Activated naive CD8-positive, alpha-beta T cell treated with anti-CD3 and anti-CD28 coated beads, Interleukin-2, amount 10 ng/mL, durations not matched to agents 7 days and 5 days (primary cell): ENCODE measurements at regions not wholly inside any gene's neighbourhood (a gene's known extent, or its start where the extent isn't known, plus 50 kb on each side); places are given as distances from the start of the nearest gene placed in this dataset.

Experiments
- ATAC-seq: fragments of 150-1000 bp; cut with Tn5 transposase; one replicate; pipeline ENCODE4 v1.10.0; 2021; ENCODE audit warnings: low read depth, moderate library complexity
- POLR2A ChIA-PET: fragments of 350-600 bp; sonication (Branson Sonifier 250); formaldehyde crosslinking; loops from one replicate; lab custom pipeline; 2021; ENCODE audit warnings: antibody characterized with exemption; lab: Charles Lee
- DNase-seq: peaks from one replicate; pipeline ENCODE4 v3.0.0; 2021
- H3K27ac Mint-ChIP-seq: one replicate; pipeline ENCODE4 v1.8.0; 2022; ENCODE audit warnings: mild to moderate bottlenecking, mixed read lengths
- H3K27me3 Mint-ChIP-seq: one replicate; pipeline ENCODE4 v1.8.0; 2022; ENCODE audit warnings: mild to moderate bottlenecking, moderate library complexity, mixed read lengths
- H3K36me3 Mint-ChIP-seq: one replicate; pipeline ENCODE4 v1.8.0; 2021; ENCODE audit warnings: mild to moderate bottlenecking, mixed read lengths
- H3K4me1 Mint-ChIP-seq: one replicate; pipeline ENCODE4 v1.8.0; 2021; ENCODE audit warnings: mixed read lengths
- H3K4me3 Mint-ChIP-seq: one replicate; pipeline ENCODE4 v1.8.0; 2022; ENCODE audit warnings: mild to moderate bottlenecking, moderate library complexity, mixed read lengths
- H3K9me3 Mint-ChIP-seq: one replicate; pipeline ENCODE4 v1.8.0; 2021; ENCODE audit warnings: mixed read lengths

- DNase-seq, result no peak
- Mint-ChIP-seq H3K4me1 (no peaks in the 10 kb centered on the region), H3K36me3 (no peaks in the 10 kb centered on the region), H3K4me3 (no peak overlapping the region), H3K9me3 (peaks cover 2% of the 10 kb centered on the region), H3K27ac (no peak overlapping the region), H3K27me3 (peaks cover 4% of the 10 kb centered on the region)
- POLR2A ChIA-PET, result no interaction called here
- no peak for ATAC-seq
Measured at GRCh38 chr12:75774261-75775052, 257.1 kb downstream of the PHLDA1 start.

DNA sequence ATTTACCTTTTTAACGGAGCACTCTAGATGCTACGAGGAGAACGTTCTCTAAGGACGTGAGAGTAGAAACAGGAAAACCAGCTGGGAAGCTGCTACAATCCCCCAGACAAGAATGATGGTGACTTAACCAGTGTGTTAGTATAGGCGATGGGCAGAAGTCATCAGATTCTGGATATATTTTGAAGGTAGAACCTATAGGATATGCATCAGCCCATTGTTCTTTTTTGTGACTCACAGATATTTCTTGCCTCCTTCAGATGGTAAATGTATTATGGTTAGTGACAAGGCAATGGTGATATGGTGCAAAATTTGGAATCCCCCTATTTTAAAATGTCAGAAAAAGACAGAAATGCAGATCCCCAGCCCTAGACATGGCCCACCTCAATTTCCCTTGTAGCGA, 258.2 kb downstream of the PHLDA1 start:
- H3K4me1 Mint-ChIP-seq, result no peaks in the 10 kb centered on the region
- ATAC-seq (no peak), DNase-seq (no peak)
- no peak overlapping the region for H3K4me3 Mint-ChIP-seq
- peaks cover 2% of the 10 kb centered on the region for H3K9me3 Mint-ChIP-seq
- POLR2A ChIA-PET, result no interaction called here
- no peaks in the 10 kb centered on the region for H3K36me3 Mint-ChIP-seq
- no peak overlapping the region for H3K27ac Mint-ChIP-seq
- peaks cover 4% of the 10 kb centered on the region for H3K27me3 Mint-ChIP-seq

- DNase-seq, result no peak
- Mint-ChIP-seq H3K9me3 (peaks cover 2% of the 10 kb centered on the region), H3K4me1 (no peaks in the 10 kb centered on the region), H3K36me3 (no peaks in the 10 kb centered on the region), H3K4me3 (no peak overlapping the region), H3K27me3 (peaks cover 13% of the 10 kb centered on the region), H3K27ac (no peak overlapping the region)
- POLR2A ChIA-PET, result no interaction called here
- ATAC-seq, result no peak
Measured at GRCh38 chr12:75771023-75771422, 259.6 kb upstream of the KRR1 start.

DNA sequence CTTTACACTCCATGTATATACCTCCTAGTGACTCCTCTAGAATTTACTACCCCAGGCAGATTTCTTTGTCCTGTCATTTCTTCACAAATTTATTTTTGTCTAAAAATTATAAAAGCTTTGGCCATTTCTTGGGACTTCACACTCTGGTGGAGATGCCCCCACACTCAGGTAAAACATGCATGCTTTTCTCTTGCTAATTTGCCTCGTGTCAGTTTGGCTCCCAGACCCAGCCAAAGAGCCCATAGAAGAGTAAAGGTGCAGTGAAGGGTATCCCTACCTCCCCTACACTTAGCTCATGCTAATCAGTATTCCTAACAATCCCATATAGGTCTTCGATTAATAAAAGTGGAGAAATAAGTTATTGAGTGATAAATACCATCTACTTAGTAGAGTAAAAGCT, 256.5 kb upstream of the KRR1 start:
- H3K27ac Mint-ChIP-seq, result no peak overlapping the region
- POLR2A ChIA-PET, result no interaction called here
- DNase-seq (no peak), ATAC-seq (no peak)
- no peaks in the 10 kb centered on the region for H3K36me3 Mint-ChIP-seq
- H3K4me1 Mint-ChIP-seq, result no peaks in the 10 kb centered on the region
- no peak overlapping the region for H3K4me3 Mint-ChIP-seq
- H3K9me3 Mint-ChIP-seq, result no peaks in the 10 kb centered on the region
- H3K27me3 Mint-ChIP-seq, result peaks cover 16% of the 10 kb centered on the region

- H3K36me3 Mint-ChIP-seq, result no peaks in the 10 kb centered on the region
- H3K27ac Mint-ChIP-seq, result no peak overlapping the region
- no peak for DNase-seq
- H3K9me3 Mint-ChIP-seq, result no peaks in the 10 kb centered on the region
- peaks cover 16% of the 10 kb centered on the region for H3K27me3 Mint-ChIP-seq
- ATAC-seq, result no peak
- POLR2A ChIA-PET, result no interaction called here
- H3K4me1 Mint-ChIP-seq, result no peaks in the 10 kb centered on the region
- no peak overlapping the region for H3K4me3 Mint-ChIP-seq
Measured at GRCh38 chr12:75766263-75767160, 255.1 kb upstream of the KRR1 start.

DNA sequence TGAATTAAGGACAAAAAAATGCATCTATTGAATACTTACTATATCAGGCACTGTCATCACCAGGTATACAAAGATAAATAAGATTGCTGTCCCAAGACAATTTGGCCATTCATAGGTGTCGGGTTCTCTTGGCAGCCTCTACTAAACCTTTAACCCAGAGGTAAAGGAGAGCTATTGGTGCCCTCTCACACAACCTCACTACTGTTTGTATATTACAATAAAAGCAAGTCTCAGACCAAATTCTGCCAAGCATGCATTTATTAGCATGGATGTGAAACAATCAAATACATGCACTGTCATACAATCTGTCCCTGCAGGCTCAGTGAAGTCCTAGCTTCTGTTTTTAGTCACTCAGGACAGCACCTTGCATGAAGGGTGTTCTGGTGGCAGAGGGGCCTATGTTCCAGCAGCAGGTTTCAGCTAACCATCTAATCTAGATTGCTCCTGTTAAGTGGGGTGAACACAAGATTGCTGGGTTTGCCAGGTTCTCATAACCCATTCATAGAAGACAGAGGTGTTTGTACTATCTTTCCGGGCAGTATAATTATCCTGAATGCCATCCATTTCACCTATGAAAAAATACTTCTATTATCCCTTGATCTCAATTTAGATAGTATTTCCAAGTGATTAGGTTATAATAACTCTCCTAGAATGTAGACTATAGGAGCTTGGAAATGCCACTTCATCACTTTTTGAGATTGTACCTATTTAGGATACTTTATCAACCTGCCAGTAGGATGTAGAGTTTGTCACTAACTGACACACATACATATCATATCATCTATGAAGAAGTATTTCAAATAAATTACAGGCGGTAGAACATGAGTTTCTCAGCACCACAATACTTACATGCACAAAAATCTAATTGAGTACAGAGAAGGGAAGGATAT, 254.0 kb upstream of the KRR1 start:
- peaks cover 16% of the 10 kb centered on the region for H3K27me3 Mint-ChIP-seq
- no peak overlapping the region for H3K4me3 Mint-ChIP-seq
- ATAC-seq, result no peak
- H3K27ac Mint-ChIP-seq, result no peak overlapping the region
- H3K36me3 Mint-ChIP-seq, result no peaks in the 10 kb centered on the region
- POLR2A ChIA-PET, result no interaction called here
- H3K9me3 Mint-ChIP-seq, result no peaks in the 10 kb centered on the region
- no peak for DNase-seq
- no peaks in the 10 kb centered on the region for H3K4me1 Mint-ChIP-seq

DNA sequence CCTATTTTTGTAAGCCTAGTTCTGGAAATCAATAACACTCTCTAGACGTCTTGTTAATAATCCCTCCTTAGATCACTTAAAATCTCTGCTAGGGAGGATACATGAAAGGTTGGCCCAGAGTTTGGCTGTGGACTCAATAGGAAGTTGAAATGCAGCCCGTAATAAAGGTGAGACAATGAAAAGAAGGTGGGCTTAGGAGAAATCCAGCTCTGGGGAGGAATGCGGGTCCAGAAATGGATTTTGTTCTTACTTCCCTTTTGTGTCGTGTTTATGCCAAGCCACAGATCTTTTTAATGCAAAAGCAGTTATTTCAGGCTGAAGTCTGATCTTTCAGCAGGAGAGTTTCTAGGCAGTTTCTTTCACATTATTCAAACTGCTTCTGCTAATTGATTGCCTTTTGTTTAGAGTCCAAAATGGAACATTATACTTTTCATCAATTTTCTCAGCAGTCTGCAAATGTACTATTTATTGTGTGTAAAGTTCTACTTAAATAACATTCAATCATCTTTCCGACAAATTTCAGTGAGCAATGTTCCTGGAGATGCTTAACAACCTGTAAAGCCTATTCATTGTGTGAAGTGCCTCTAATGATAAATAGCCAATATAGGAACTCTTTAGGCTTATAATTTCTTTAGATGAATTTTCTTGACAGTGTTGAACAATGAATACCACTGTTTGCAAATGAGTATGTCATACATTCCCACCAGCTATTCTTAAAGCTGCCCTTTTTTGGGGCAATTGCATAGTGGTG, 252.9 kb upstream of the KRR1 start:
- DNase-seq (no peak), ATAC-seq (no peak)
- Mint-ChIP-seq H3K9me3 (no peaks in the 10 kb centered on the region), H3K36me3 (no peaks in the 10 kb centered on the region), H3K27me3 (peaks cover 14% of the 10 kb centered on the region), H3K4me1 (no peaks in the 10 kb centered on the region), H3K4me3 (no peak overlapping the region), H3K27ac (no peak overlapping the region)
- POLR2A ChIA-PET, result no interaction called here

DNA sequence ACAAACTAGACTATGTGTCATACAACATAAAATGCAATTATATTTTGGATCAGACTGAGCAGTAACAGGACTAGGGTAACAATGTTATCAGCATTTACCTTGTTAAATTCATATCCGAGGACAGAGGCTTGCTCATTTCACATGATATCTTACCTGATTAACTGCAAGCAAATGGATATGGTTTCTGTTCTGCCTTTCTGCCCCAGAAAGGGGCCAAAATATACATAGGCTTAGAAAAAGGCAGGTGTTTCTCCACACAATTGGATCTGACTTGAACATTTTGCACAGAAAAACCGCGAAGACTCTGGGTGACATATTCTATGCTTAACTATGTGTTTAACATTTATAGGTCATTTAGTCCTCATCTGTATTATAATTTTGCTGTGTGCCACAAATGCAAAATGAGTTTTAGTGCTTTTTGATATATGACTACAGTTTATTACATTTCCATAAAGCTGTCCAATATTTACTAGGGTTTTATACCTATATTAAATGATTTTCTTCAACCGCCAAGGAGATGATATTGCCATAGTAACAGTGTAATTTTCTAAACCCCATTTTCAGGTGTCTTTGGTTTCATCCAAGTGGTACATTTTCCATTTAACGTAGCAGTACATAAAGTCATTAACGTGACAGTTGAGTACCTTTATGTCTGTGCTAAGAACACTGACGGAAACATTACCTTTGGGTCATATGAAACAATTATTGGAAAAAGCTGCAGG, 249.3 kb upstream of the KRR1 start:
- ATAC-seq (no peak), DNase-seq (no peak)
- POLR2A ChIA-PET, result no interaction called here
- Mint-ChIP-seq H3K27ac (no peak overlapping the region), H3K4me3 (no peak overlapping the region), H3K36me3 (no peaks in the 10 kb centered on the region), H3K4me1 (peaks cover 1% of the 10 kb centered on the region), H3K9me3 (no peaks in the 10 kb centered on the region), H3K27me3 (peaks cover 3% of the 10 kb centered on the region)

GRCh38 chr12:75759842-75760572, 248.6 kb upstream of the KRR1 start:
- H3K4me3 Mint-ChIP-seq, result no peak overlapping the region
- no peaks in the 10 kb centered on the region for H3K9me3 Mint-ChIP-seq
- H3K4me1 Mint-ChIP-seq, result peaks cover 5% of the 10 kb centered on the region
- ATAC-seq, result no peak
- H3K27me3 Mint-ChIP-seq, result peaks cover 3% of the 10 kb centered on the region
- H3K27ac Mint-ChIP-seq, result no peak overlapping the region
- POLR2A ChIA-PET, result no interaction called here
- no peak for DNase-seq
- no peaks in the 10 kb centered on the region for H3K36me3 Mint-ChIP-seq

- POLR2A ChIA-PET, result interaction anchor here (0.5 kb wide), 1 partner anchor 21 kb away, joined by 3 read pairs; no protein-coding TSS in a partner anchor
- peaks cover 12% of the 10 kb centered on the region for H3K4me1 Mint-ChIP-seq
- no peak overlapping the region for H3K27ac Mint-ChIP-seq
- peaks cover 3% of the 10 kb centered on the region for H3K27me3 Mint-ChIP-seq
- DNase-seq (no peak), ATAC-seq (no peak)
- no peaks in the 10 kb centered on the region for H3K9me3 Mint-ChIP-seq
- no peaks in the 10 kb centered on the region for H3K36me3 Mint-ChIP-seq
- H3K4me3 Mint-ChIP-seq, result no peak overlapping the region
Measured at GRCh38 chr12:75759196-75759595, 247.8 kb upstream of the KRR1 start.

GRCh38 chr12:75756771-75757170, 245.4 kb upstream of the KRR1 start:
- no peaks in the 10 kb centered on the region for H3K36me3 Mint-ChIP-seq
- H3K27me3 Mint-ChIP-seq, result peaks cover 6% of the 10 kb centered on the region
- no peak overlapping the region for H3K27ac Mint-ChIP-seq
- peaks cover 15% of the 10 kb centered on the region for H3K4me1 Mint-ChIP-seq
- DNase-seq, result no peak
- H3K4me3 Mint-ChIP-seq, result no peak overlapping the region
- no peak for ATAC-seq
- POLR2A ChIA-PET, result no interaction called here
- no peaks in the 10 kb centered on the region for H3K9me3 Mint-ChIP-seq

DNA sequence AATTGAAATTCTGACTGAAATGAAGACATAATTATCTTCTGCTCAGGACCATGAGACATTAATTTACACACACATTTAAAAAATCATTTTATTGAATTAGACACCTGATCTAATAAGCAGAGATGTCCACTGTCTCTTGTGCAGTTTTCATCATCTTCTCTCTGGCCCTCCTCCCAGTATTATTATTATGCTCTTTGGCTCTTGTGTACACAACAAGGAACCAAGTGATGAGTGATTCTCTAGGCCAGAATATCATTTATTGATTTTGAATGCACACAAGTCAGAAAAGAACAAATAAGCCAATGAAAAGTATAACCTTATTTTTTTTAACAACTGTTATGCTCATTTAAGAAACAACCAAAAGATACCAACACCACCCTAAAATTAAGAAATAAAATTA, 244.7 kb upstream of the KRR1 start:
- H3K27ac Mint-ChIP-seq, result no peak overlapping the region
- no peaks in the 10 kb centered on the region for H3K36me3 Mint-ChIP-seq
- peaks cover 15% of the 10 kb centered on the region for H3K4me1 Mint-ChIP-seq
- ATAC-seq, result no peak
- DNase-seq, result no peak
- H3K9me3 Mint-ChIP-seq, result no peaks in the 10 kb centered on the region
- POLR2A ChIA-PET, result no interaction called here
- no peak overlapping the region for H3K4me3 Mint-ChIP-seq
- H3K27me3 Mint-ChIP-seq, result peaks cover 9% of the 10 kb centered on the region
